Right ventricle myocardium inferior (tissue), 1 donor: ENCODE measurements at regions not wholly inside any gene's neighbourhood (a gene's known extent, or its start where the extent isn't known, plus 50 kb on each side); places are given as distances from the start of the nearest gene placed in this dataset.
A peak's percentile ranks its signal among the peaks of the same experiment; 100 is the strongest.

ENCODE experiments used
- ATAC-seq: fragments of 200-7000 bp; cut with Tn5 transposase; one replicate; pipeline ENCODE4 v1.9.1; 2020; ENCODE audit warnings: mild to moderate bottlenecking, moderate library complexity
- DNase-seq: peaks from one replicate; pipeline ENCODE4 v3.0.0; 2021; ENCODE audit errors: missing footprints
- intact Hi-C: fragments of 100-400 bp; cut with DNase I; formaldehyde crosslinking; loops from one replicate; pipeline ENCODE4 v1.11.0; 2022
- donor health status: DM: no; HTN: yes; CAD: no; lungs with severe emphysema.

DNA sequence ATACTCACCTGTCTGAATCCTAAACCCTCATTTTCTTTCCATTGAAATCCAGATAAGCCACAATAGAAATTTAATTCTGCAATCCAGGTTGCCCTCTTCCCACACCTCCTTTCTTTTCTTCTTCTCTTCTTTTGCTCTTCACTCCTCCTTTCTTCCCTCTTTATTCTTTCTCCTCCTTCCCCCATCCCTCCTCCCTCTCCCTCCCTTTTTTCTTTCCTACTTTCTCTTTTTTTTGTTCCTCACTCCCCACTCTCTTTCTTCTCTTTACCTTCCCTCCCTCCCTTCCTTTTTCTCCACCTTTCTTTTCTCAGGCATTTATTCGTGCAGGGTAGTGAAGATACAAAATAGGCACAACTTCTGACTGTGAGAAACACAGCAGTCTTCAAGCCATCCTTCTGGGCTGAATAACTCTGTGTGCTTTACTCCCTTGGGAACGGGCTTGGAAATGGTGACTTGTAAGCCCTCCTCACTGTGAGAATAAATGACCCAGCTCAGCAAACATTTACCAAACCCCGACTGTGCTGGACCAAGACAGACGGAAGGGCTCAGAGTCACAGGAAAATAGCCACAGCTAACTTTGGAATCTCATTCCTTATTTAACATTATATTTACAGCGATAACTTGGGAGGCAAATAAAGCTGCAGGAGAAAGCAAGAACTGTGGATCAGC, 140.8 kb downstream of the HAPSTR1 start:
- intact Hi-C loops: no loop called here
- ATAC-seq (no peak), DNase-seq (no peak)

DNA sequence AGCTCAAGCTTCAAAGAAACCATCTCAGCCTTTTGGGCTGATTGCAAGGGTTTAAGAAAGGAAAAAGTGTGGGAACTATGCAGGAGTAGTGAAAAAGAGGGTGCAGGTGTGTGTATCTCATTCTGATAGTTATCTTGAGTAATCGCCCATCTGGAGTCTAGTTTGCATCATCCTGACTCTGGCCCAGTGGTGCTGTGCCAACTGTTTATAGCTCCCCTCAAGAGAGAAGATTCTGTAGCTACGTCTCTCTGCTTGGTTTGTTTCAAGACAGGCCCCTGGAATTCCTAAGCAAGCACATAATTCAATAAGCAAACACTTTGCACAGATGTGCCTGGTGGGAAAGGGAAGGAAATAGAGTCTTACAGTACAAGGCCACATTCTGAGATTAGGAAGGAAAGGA, 144.4 kb downstream of the HAPSTR1 start:
- intact Hi-C loops: no loop called here
- DNase-seq (no peak), ATAC-seq (no peak)

DNA sequence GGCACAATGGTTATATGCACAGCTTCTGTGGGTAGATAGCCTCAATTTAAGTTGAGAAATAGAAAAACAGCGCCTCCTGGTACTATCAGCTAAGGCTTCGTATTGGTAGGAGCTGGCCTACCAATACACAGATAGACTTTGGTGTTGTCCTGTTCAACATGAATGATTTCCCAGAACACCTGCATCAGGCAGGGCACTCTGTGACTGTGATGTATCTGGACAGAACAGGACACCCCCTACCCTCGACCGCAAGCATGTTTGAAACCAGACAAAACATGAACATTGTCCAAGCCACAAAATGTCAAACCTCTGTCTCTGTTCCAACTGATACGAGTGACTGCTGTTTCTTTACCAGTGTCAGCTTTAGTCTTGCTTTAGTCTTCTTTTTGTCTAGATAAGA, 144.9 kb downstream of the HAPSTR1 start:
- no peak for ATAC-seq
- DNase-seq: no peak
- intact Hi-C loops: no loop called here

DNA sequence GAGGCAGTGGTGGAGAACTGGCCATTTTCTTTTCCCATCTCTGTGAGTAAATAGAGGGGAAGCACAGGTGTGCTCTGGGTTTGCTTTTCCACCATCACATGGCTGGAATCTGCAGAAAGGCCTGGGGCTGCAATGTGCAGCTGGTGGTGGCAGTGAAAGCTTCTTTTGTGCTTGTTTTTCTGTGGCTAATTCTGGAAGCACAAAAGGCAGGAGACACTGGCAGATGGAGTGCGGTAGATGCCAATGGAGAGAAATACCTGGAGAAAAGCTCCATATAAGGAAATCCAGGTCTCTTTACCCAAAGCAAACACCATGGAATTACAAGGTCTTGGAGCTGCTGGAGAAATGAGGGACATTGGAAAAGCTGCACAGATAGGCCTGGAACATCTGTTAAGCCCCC, 146.9 kb downstream of the HAPSTR1 start:
- ATAC-seq: no peak
- intact Hi-C loops: no loop called here
- DNase-seq: no peak

DNA sequence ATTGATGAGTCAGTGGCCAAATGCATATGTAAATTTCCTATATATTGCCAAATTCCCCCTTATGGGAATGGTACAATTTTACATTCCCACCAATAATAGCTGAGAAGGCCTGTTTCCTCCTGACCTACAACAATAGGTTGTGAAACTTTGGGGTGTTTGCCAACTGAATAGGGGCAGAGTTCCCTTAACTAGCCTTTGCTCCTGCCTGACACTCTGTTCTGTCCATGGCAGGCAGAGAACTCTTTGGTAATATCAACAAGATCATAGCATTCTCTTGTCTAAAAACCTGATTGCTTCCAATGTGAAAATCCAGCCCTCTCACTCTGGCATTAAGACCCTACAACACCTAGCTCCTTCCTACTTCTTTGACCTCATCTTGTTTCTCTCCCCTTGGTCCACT, 149.7 kb downstream of the HAPSTR1 start:
- intact Hi-C loops: no loop called here
- ATAC-seq (no peak), DNase-seq (no peak)

DNA sequence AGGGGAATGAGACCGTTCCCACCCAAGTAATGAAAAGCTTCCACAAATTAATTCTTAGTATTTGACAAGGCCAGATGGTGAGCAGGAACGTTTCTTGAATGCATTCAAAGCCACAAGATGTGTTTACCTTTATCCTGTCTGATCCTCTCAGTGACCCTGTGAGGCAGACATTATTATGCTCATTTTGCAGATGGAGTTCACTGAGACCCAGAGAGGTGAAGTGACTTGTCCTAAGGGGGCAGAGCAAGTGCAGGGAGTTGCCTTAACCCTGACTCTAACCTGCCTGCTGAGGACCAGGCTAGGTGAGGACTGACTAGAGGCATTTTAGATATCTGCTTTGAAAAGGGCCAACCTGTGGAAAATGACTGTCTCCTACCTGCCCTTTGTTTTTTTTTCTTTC, 156.7 kb downstream of the HAPSTR1 start:
- DNase-seq: no peak
- intact Hi-C loops: no loop called here
- ATAC-seq: no peak

DNA sequence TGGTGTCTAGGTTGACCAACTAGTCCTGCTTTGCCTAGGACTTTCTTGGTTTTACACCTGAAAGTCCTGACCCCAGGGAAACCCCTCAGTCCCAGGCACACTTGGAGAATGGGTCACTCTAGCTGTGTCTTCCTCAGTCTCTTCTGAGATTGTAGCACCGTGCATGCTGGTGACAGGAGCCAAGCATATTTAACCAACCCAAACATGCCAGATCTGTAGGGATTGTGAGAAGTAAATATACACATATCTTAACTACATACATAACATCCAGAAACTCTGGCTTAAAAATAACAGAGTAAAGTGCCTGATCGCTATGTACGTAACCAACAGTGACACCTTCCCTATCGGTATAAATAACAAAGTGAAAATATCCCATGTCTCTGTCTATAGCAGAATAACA, 158.1 kb downstream of the HAPSTR1 start:
- intact Hi-C loops: no loop called here
- ATAC-seq (no peak), DNase-seq (no peak)

DNA sequence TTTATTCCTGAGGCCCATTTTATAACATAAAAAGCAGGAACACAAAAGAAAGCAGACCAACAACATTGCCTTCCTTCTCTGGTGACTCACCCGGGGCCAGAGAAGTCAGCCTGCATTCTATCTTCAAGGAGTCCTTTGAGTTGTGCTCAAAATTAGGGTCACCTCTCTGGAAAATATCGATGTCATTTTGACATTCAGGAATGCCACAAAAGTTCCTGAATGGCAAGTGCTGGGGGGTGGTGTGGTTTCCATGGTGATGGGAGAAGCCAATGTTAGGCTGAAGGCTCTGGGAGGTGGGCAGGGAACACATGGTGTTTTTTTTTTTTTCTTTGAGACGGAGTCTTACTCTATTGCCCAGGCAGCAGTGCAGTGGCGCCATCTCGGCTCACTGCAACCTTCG, 159.6 kb downstream of the HAPSTR1 start:
- intact Hi-C loops: no loop called here
- no peak for ATAC-seq
- DNase-seq: no peak

DNA sequence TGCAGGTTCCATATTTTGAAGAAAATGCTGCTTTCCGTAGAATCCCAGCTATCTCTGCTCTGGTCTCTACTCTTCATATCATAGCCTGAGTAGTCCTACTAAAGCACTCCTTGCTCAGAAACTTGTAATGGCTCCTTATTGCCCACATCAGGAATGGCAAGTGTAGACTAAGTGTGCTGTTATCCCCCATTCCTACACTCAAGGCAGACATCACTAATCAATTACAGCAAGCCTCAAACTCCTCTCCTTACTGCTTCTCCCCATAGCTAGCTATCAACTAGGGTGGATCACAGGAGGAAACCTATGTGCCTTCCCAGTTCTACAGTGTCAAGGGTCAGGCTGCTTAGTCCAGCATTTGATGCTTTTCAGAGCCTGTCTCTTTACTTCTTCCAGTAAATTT, 163.4 kb downstream of the HAPSTR1 start:
- DNase-seq: no peak
- no peak for ATAC-seq
- intact Hi-C loops: no loop called here

DNA sequence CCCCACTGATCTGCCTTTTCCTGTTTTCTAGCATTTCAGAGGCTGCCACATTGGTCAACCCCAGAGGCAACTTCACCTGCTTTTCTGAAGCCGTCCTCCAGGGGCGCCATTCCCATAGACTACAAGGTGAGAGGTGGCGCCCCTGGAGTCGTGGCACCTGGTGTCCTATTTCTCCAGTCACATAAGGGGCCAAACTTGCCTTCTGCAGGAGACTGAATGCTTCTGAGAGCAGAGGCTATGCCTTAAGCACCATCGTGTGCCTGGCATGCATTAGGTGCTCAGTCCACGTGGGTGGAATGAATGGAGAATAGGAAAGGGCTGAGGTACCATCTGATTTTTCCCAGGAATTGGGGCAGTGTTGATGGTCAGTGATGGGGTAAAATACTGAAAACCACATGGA, 164.8 kb downstream of the HAPSTR1 start:
- intact Hi-C loops: no loop called here
- DNase-seq (no peak), ATAC-seq (no peak)

DNA sequence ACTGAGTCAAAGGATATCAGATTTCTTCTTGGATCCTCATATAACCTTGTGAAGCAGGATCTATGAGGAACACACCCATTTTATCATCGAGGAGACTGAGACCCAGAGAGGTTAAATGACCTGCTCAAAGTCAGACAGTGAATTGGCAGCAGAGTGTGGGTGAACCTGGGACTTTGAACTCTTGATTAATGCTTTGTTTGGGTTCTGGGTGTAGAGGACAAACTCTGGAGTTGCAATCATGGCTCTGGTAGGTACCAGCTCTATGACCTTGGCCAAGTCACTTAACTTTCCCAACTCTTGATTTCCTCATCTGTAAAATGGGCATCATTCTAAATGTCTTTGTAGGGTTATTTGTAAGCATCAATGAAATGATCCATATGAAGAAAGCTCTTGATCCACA, 166.4 kb downstream of the HAPSTR1 start:
- no peak for ATAC-seq
- no peak for DNase-seq
- intact Hi-C loops: loop anchor here (2.0 kb wide), 1 partner anchor 923 kb away; no protein-coding TSS in a partner anchor

DNA sequence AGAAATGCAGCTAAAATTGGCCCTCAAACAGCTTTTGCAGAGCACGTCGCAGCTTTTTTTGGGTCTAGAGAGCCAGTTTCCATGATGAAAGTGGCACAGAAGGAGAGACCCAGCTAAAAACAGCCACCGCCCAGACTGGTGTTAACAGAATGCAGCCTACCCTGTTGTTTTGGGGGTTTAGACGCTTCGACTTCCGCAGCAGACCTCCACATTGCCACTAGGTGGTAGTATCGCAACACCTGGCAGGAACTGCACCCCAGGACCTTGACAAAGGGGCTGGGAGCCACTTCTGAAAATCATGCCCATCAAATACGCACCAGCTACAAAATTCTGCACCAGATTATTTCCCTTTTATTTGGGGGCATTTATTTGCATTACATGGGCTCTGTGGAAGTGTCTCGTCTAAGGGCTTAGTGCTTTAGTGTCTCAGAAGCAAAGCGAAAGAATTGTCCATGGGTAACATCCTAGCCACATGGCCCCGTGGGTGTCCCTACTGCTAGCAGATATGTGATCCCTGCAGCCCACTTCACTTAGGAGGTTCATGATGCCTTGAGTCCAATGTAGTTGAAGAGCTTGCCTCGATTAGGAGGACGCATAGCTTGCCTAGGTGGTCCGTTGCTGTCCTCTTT, 167.1 kb downstream of the HAPSTR1 start:
- intact Hi-C loops: loop anchor here (2.0 kb wide), 1 partner anchor 922 kb away; no protein-coding TSS in a partner anchor
- DNase-seq (no peak), ATAC-seq (peak; percentile 46)

DNA sequence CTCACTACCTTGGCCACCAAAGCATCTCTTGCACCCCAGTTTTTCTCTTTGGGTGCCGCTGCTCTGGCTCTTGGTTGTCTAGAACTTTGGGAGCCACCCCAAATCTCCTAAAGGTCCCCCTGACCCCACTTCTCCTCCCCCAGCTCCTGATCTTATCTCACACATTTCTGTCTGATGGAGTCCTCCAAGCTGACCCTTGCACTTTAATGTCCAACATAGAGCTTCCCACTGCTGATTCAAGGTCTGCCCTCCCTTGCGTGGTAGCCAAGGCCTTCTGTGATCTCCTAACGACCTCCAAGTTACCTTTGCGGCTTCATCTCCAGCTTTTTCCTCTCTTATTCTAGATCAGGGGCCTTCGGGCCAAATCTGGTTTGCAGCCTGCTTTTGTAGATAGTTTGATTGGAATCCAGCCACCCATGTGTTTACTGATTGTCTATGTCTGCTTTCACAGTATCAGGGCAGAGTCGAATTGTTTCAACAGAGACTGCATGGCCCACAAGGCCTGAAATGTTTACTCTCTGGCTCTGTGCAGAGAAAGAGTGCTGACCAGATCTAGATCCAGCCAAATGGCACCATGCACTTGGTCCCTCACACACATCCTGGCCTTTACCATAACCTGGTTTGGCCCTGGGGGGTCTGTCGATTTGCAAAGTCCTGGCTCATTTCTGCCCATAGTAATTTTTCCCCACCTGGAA, 168.6 kb downstream of the HAPSTR1 start:
- ATAC-seq: no peak
- no peak for DNase-seq
- intact Hi-C loops: loop anchor here (2.0 kb wide), 1 partner anchor 921 kb away; no protein-coding TSS in a partner anchor

DNA sequence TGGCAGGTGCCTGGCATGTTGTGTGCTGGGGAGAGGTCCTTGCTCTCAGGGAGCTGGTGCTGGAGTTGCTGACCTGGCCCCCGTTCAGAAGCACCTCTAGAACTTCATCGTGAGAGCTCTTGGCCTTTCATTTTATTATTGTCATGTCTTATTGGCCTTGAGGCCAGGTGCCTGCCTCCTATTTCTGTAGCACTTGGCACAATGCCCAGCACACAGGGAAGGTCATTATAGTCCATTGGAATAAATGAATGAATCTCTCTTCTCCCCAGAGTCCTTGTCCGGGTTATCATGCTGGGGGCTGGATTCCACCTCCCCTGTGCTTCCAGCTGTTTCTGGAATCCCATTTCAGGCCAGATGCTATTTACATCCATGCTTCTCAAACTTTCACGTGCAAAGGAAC, 169.2 kb downstream of the HAPSTR1 start:
- no peak for DNase-seq
- ATAC-seq: no peak
- intact Hi-C loops: no loop called here

DNA sequence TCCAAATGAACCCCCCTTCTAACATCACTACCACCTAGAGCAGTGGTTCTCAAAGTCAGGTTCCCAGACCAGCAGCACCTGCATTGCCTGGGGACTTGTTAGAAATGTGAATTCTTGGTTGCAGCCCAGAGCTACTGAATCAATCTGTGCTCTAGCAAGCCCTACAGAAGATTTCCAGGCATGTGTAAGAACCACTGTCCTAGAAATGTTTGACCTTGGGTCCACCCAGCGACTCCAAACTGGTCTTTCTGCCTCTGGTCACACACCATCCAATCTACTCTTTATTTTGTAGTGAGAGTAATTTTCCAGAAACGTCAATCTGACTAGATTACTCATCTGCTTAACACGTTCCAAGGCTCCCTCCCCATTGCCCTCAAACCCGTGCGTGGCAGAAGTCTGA, 169.9 kb downstream of the HAPSTR1 start:
- intact Hi-C loops: no loop called here
- DNase-seq: no peak

DNA sequence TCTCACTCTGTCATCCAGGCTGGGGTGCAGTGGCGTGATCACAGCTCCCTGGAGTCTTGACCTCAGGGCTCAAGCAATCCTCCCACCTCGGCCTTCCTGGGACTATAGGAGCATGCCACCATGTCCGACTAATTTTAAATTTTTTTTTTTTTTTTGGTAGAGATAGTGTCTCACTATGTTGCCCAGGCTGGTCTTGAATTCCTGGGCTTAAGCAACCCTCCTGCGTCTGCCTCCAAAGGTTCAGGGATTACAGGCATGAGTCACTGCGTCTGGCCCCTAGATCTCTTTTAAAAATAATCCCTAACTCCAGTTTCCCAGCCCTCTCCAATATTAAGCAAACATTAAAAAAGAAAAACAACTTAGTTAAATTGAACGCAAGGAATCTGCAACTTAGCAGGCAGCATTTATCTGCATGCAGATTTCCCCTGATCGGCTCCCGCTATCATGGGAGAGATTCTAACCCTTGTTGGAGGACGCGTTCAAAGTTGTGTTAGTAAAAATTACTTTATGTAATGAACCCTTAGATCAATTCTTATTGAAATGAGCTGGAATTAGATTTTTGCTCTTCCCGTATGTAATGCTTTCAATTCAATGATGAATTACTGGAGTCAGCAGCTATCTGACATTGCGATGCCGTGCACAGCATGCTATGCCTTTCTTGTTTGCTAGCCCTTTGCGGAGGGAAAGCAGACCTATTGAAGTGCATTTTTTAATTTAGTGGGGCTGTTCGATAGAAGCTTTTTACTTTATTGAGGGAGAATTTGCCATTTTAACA, 171.7 kb downstream of the HAPSTR1 start:
- intact Hi-C loops: no loop called here
- DNase-seq (no peak), ATAC-seq (no peak)

More for the DNA sequence above, 169.9 kb downstream of the HAPSTR1 start:
- ATAC-seq: no peak

DNA sequence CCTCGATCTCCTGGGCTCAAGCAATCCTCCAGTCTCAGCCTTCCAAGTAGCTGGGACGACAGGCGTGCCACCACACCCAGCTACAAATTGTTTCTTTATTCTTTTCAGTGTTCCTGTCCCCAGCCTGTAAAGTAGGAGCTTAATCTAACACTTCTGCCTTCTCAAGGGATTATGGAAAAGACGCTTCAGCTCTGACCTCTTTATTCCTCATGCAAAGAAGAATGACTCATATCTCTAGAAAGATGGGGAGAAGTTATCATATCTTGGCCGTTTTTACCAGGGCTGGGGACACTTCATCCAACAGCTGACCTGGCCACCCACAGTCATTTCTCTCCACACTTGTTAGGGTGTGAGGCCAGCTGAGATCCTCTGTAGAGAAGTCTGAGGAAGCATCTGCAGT, 172.6 kb downstream of the HAPSTR1 start:
- intact Hi-C loops: no loop called here
- ATAC-seq (no peak), DNase-seq (no peak)

DNA sequence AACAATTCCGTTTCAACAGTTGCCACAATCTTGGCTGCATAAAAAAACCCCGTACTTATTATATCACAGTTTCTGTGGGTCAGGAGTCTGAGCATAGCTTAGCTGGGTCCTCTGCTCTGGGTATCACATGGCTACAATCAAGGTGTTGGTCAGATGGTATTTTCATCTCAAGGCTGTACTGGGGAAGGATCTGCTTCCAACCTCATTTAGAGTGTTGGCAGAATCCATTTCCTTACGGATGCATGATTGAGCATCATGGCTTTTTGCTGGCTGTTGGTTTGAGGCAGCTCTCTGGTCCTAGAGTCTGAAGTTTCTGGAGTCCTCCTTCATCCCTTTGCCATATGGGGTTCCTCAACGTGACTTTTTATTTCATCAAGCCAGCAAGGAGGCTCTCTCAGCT, 177.0 kb downstream of the HAPSTR1 start:
- DNase-seq (no peak), ATAC-seq (no peak)
- intact Hi-C loops: no loop called here

DNA sequence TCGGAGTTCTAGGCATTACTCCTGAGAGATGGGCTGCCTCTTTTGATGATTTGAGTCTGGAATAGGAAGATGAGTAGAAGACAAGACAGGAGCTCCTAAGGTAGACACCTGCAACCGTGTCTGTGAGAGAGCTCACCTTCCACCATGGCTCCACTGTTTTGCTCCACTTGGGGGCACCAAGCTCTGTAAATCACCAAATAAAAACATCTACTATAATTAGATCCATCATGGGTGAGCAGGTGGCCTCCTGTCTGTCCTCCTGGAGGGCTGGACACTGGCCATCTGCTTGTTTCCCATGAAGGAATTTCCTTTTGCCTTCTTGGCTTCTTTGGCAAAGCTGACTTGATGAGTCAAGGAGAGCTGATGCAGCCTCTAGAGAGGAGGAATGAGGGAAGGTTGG, 179.0 kb downstream of the HAPSTR1 start:
- intact Hi-C loops: no loop called here
- no peak for ATAC-seq
- no peak for DNase-seq

DNA sequence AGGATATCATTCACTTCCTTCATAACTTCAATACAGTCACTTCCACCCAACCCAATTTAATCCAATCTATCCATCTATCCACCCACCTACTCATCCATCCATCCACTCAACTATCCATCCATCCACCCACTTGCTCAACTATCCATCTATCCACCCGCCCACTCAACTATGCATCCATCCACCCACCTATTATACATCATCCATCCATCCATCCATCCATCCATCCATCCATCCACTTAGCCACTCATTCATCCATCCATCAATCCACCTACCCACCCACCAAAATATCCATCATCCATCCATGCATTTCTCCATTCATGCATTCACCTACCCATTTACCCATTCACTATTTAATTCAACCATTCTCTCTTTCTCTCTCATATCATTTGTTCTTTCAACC, 179.5 kb downstream of the HAPSTR1 start:
- ATAC-seq: no peak
- intact Hi-C loops: no loop called here
- DNase-seq: no peak
